Heart left ventricle (tissue), 13 donors: ENCODE measurements at regions not wholly inside any gene's neighbourhood (a gene's known extent, or its start where the extent isn't known, plus 50 kb on each side); places are given as distances from the start of the nearest gene placed in this dataset.

Source experiments
- POLR2A ChIP-seq, 2 donors: fragments of 450-650 bp; IDR thresholded peaks; one replicate each; pipeline ENCODE4 v1.6.1; 2017; ENCODE audit warnings: antibody characterized with exemption in 2 of 2, mild to moderate bottlenecking in 2 of 2, moderate library complexity in 2 of 2
- TF ChIP-seq, protein P1 (sequence below), 12 donors: fragments of 200-600 bp; sonication (generic) in 4 of 12; IDR thresholded peaks; one replicate each; pipeline versions ENCODE4 v1.5.0 to v1.8.0; 2018 to 2022; ENCODE audit warnings: antibody characterized with exemption in 12 of 12, mild to moderate bottlenecking in 5 of 12
- donor health status: ischemic (EF 13 %, LVEDD 7.1; RV severe dilation, severe dysfunction).
- donor health status: DM: no; HTN: yes; CAD: no.
- donor health status: DM: no; HTN: no; CAD: no.
- donor health status: ischemic (EF 25% LVEDD 6.9; RV normal size, moderate dysfunction).
- donor health status: ischemic (EF 25% LVEDD 5.7; RV mildly dilated, moderate dysfunction).
- donor health status: ischemic (EF 35%, LVEDD 5.7; RV mildly dilated, moderate dysfunction).
- donor health status: nonischemic (EF 11% LVEDD 7.7; RV severe dilation, severe dysfunction).
- donor health status: DM: yes; HTN: yes; CAD: no.
- donor health status: PGD.
- donor health status: ischemic (EF 29% LVEDD 5.4; RV normal size, mild dysfunction).
- donor health status: nonischemic (EF 23%, LVEDD 6.1; RV moderate dilation, normal function).

DNA sequence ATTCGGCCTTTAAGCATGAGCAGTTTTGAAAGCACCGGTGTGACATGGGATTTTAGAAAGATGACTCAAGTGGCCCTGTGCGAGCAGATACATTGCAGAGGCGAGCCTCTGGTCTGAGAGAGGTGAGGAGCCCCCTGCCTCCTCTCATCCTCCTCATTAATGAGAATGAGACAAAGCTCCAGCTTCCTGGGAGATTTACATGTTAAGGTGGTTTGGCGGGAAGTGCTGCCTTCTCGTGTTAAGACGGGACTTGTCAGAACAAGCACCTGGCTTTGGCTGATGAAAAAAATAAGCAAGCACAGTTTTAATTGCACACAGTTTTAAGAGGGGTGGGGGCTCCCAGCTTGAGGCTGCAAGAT is 68.1 kb downstream of the ACTL7B start:
- TF ChIP-seq, protein P1, sequence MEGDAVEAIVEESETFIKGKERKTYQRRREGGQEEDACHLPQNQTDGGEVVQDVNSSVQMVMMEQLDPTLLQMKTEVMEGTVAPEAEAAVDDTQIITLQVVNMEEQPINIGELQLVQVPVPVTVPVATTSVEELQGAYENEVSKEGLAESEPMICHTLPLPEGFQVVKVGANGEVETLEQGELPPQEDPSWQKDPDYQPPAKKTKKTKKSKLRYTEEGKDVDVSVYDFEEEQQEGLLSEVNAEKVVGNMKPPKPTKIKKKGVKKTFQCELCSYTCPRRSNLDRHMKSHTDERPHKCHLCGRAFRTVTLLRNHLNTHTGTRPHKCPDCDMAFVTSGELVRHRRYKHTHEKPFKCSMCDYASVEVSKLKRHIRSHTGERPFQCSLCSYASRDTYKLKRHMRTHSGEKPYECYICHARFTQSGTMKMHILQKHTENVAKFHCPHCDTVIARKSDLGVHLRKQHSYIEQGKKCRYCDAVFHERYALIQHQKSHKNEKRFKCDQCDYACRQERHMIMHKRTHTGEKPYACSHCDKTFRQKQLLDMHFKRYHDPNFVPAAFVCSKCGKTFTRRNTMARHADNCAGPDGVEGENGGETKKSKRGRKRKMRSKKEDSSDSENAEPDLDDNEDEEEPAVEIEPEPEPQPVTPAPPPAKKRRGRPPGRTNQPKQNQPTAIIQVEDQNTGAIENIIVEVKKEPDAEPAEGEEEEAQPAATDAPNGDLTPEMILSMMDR (IDR thresholded peaks at IDR 0.05): no peak
- no peak for TF ChIP-seq POLR2A (IDR thresholded peaks at IDR 0.05)
